ENCODE measurements at regions not wholly inside any gene's neighbourhood (a gene's known extent, or its start where the extent isn't known, plus 50 kb on each side); places are given as distances from the start of the nearest gene placed in this dataset.

- Mint-ChIP-seq H3K4me3 (no peak overlapping the region), H3K9me3 (no peaks in the 10 kb centered on the region), H3K27ac (no peak overlapping the region), H3K27me3 (ENCODE audit: low read depth) (no peaks in the 10 kb centered on the region), H3K4me1 (ENCODE audit: low read depth) (no peaks in the 10 kb centered on the region), H3K36me3 (ENCODE audit: low read depth) (no peaks in the 10 kb centered on the region)
These were observed 318.6 kb downstream of the SLC4A3 start for GRCh38 chr2:219946021-219946420.

- no peak overlapping the region for H3K27ac Mint-ChIP-seq
These were observed 319.1 kb downstream of the SLC4A3 start for GRCh38 chr2:219946529-219946928.

GRCh38 chr2:219947575-219947974 is 320.1 kb downstream of the SLC4A3 start:
- Mint-ChIP-seq H3K4me3 (no peak overlapping the region), H3K4me1 (ENCODE audit: low read depth) (no peaks in the 10 kb centered on the region), H3K36me3 (ENCODE audit: low read depth) (no peaks in the 10 kb centered on the region), H3K9me3 (no peaks in the 10 kb centered on the region), H3K27me3 (ENCODE audit: low read depth) (no peaks in the 10 kb centered on the region), H3K27ac (no peak overlapping the region)

More at GRCh38 chr2:219946529-219946928, 319.1 kb downstream of the SLC4A3 start:
- Mint-ChIP-seq H3K4me1 (ENCODE audit: low read depth) (no peaks in the 10 kb centered on the region), H3K9me3 (no peaks in the 10 kb centered on the region), H3K4me3 (no peak overlapping the region), H3K27me3 (ENCODE audit: low read depth) (no peaks in the 10 kb centered on the region), H3K36me3 (ENCODE audit: low read depth) (no peaks in the 10 kb centered on the region)

- no peaks in the 10 kb centered on the region for H3K9me3 Mint-ChIP-seq
- no peak overlapping the region for H3K4me3 Mint-ChIP-seq
- no peaks in the 10 kb centered on the region for H3K36me3 Mint-ChIP-seq (ENCODE audit: low read depth)
- no peaks in the 10 kb centered on the region for H3K27me3 Mint-ChIP-seq (ENCODE audit: low read depth)
- H3K4me1 Mint-ChIP-seq (ENCODE audit: low read depth): no peaks in the 10 kb centered on the region
- no peak overlapping the region for H3K27ac Mint-ChIP-seq
These were observed 321.6 kb downstream of the SLC4A3 start for GRCh38 chr2:219949053-219949452.

GRCh38 chr2:219951099-219951498 is 323.7 kb downstream of the SLC4A3 start:
- H3K9me3 Mint-ChIP-seq: no peaks in the 10 kb centered on the region
- H3K4me3 Mint-ChIP-seq: no peak overlapping the region
- H3K36me3 Mint-ChIP-seq (ENCODE audit: low read depth): no peaks in the 10 kb centered on the region
- H3K27me3 Mint-ChIP-seq (ENCODE audit: low read depth): no peaks in the 10 kb centered on the region
- no peaks in the 10 kb centered on the region for H3K4me1 Mint-ChIP-seq (ENCODE audit: low read depth)
- no peak overlapping the region for H3K27ac Mint-ChIP-seq

GRCh38 chr2:219954331-219954730 is 326.9 kb downstream of the SLC4A3 start:
- H3K9me3 Mint-ChIP-seq: no peaks in the 10 kb centered on the region
- H3K27me3 Mint-ChIP-seq (ENCODE audit: low read depth): no peaks in the 10 kb centered on the region
- H3K36me3 Mint-ChIP-seq (ENCODE audit: low read depth): no peaks in the 10 kb centered on the region
- H3K27ac Mint-ChIP-seq: no peak overlapping the region
- no peaks in the 10 kb centered on the region for H3K4me1 Mint-ChIP-seq (ENCODE audit: low read depth)
- no peak overlapping the region for H3K4me3 Mint-ChIP-seq

- Mint-ChIP-seq H3K9me3 (no peaks in the 10 kb centered on the region), H3K27me3 (ENCODE audit: low read depth) (no peaks in the 10 kb centered on the region), H3K4me3 (no peak overlapping the region), H3K27ac (no peak overlapping the region), H3K36me3 (ENCODE audit: low read depth) (no peaks in the 10 kb centered on the region), H3K4me1 (ENCODE audit: low read depth) (no peaks in the 10 kb centered on the region)
These were observed 330.4 kb downstream of the SLC4A3 start for GRCh38 chr2:219957820-219958219.

- Mint-ChIP-seq H3K27ac (no peak overlapping the region), H3K36me3 (ENCODE audit: low read depth) (no peaks in the 10 kb centered on the region), H3K27me3 (ENCODE audit: low read depth) (no peaks in the 10 kb centered on the region), H3K9me3 (no peaks in the 10 kb centered on the region), H3K4me3 (no peak overlapping the region), H3K4me1 (ENCODE audit: low read depth) (no peaks in the 10 kb centered on the region)
These were observed 331.5 kb downstream of the SLC4A3 start for GRCh38 chr2:219958941-219959340.

GRCh38 chr2:219959471-219959870 is 332.0 kb downstream of the SLC4A3 start:
- H3K9me3 Mint-ChIP-seq: no peaks in the 10 kb centered on the region
- no peak overlapping the region for H3K4me3 Mint-ChIP-seq
- H3K27ac Mint-ChIP-seq: no peak overlapping the region
- H3K27me3 Mint-ChIP-seq (ENCODE audit: low read depth): no peaks in the 10 kb centered on the region
- H3K36me3 Mint-ChIP-seq (ENCODE audit: low read depth): no peaks in the 10 kb centered on the region
- H3K4me1 Mint-ChIP-seq (ENCODE audit: low read depth): no peaks in the 10 kb centered on the region

- Mint-ChIP-seq H3K36me3 (ENCODE audit: low read depth) (no peaks in the 10 kb centered on the region), H3K27ac (no peak overlapping the region), H3K4me3 (no peak overlapping the region), H3K4me1 (ENCODE audit: low read depth) (no peaks in the 10 kb centered on the region), H3K9me3 (no peaks in the 10 kb centered on the region), H3K27me3 (ENCODE audit: low read depth) (no peaks in the 10 kb centered on the region)
These were observed 334.6 kb downstream of the SLC4A3 start for GRCh38 chr2:219961947-219962498.

- H3K36me3 Mint-ChIP-seq (ENCODE audit: low read depth): no peaks in the 10 kb centered on the region
- no peaks in the 10 kb centered on the region for H3K9me3 Mint-ChIP-seq
- H3K27me3 Mint-ChIP-seq (ENCODE audit: low read depth): no peaks in the 10 kb centered on the region
- H3K27ac Mint-ChIP-seq: no peak overlapping the region
- H3K4me1 Mint-ChIP-seq (ENCODE audit: low read depth): no peaks in the 10 kb centered on the region
- H3K4me3 Mint-ChIP-seq: no peak overlapping the region
These were observed 335.4 kb downstream of the SLC4A3 start for GRCh38 chr2:219962801-219963200.

GRCh38 chr2:219965287-219966194 is 338.1 kb downstream of the SLC4A3 start:
- H3K36me3 Mint-ChIP-seq (ENCODE audit: low read depth): no peaks in the 10 kb centered on the region
- no peak overlapping the region for H3K4me3 Mint-ChIP-seq
- H3K27ac Mint-ChIP-seq: no peak overlapping the region
- H3K9me3 Mint-ChIP-seq: no peaks in the 10 kb centered on the region
- no peaks in the 10 kb centered on the region for H3K27me3 Mint-ChIP-seq (ENCODE audit: low read depth)
- H3K4me1 Mint-ChIP-seq (ENCODE audit: low read depth): no peaks in the 10 kb centered on the region

GRCh38 chr2:219967247-219968245 is 340.1 kb downstream of the SLC4A3 start:
- H3K9me3 Mint-ChIP-seq: no peaks in the 10 kb centered on the region
- H3K36me3 Mint-ChIP-seq (ENCODE audit: low read depth): no peaks in the 10 kb centered on the region
- H3K27ac Mint-ChIP-seq: no peak overlapping the region
- H3K4me3 Mint-ChIP-seq: no peak overlapping the region
- no peaks in the 10 kb centered on the region for H3K27me3 Mint-ChIP-seq (ENCODE audit: low read depth)
- H3K4me1 Mint-ChIP-seq (ENCODE audit: low read depth): no peaks in the 10 kb centered on the region

GRCh38 chr2:219968685-219969345 is 341.4 kb downstream of the SLC4A3 start:
- H3K27ac Mint-ChIP-seq: no peak overlapping the region
- H3K36me3 Mint-ChIP-seq (ENCODE audit: low read depth): no peaks in the 10 kb centered on the region

More at GRCh38 chr2:219968685-219969345, 341.4 kb downstream of the SLC4A3 start:
- Mint-ChIP-seq H3K9me3 (no peaks in the 10 kb centered on the region), H3K4me1 (ENCODE audit: low read depth) (no peaks in the 10 kb centered on the region), H3K4me3 (no peak overlapping the region), H3K27me3 (ENCODE audit: low read depth) (no peaks in the 10 kb centered on the region)

All from T-helper 1 cell treated with Interleukin-12 subunit alpha and Interleukin-12 subunit beta and Interleukin-4 antibody, amounts not matched to agents 30 μg/mL and 1 μg/mL, for 36 hours (primary cell).